ENCODE measurements at regions not wholly inside any gene's neighbourhood (a gene's known extent, or its start where the extent isn't known, plus 50 kb on each side); places are given as distances from the start of the nearest gene placed in this dataset.

DNA sequence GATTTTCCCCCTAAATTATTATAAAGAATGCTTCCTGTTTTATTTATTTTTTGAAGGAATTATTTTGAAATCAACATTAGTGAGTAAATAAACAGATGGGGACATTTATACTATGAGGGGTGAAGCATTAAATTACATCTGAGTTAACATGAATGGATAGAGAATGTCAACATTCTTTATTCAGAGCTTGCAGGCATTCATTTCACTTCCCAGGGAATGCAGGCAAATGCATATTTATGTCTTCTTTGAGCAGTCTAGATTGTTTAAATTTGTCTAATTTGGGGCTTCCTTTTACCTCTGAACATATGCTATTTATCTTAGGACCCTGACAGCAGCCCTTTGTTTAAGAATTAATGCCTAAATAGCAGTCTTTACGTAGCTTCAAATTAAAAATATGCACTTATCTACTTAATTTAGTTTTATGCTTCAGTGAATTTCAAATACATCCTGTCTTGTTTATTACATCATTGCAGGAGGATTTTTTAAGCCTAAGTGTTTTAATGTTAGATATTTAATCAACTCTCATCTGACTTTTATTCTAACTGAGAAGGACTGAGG, 630.5 kb upstream of the LMCD1 start:
- BruUV-seq (replicated peaks), result no TSS peak
- no peak overlapping the region for H4K91ac ChIP-seq (ENCODE audit: insufficient read depth, low read depth, low read length)
- no peak overlapping the region for H2BK20ac ChIP-seq (ENCODE audit: low read depth, low read length)
- H3K4me2 ChIP-seq (ENCODE audit: low read depth, low read length), result no peak overlapping the region
- no peak overlapping the region for H3K9ac ChIP-seq (ENCODE audit: low read depth, low read length)
- DNase-seq, result no peak
- dilution Hi-C loops (cut with HindIII; ENCODE audit: low sequenced_read_pairs, unreplicated experiment) (no loop called here), in situ Hi-C loops (cut with MboI; ENCODE audit: low sequenced_read_pairs) (no loop called here), intact Hi-C loops (cut with micrococcal nuclease) (no loop called here)
- H4K5ac ChIP-seq (ENCODE audit: low read depth, low read length), result no peak overlapping the region
- TF ChIP-seq, protein P1, sequence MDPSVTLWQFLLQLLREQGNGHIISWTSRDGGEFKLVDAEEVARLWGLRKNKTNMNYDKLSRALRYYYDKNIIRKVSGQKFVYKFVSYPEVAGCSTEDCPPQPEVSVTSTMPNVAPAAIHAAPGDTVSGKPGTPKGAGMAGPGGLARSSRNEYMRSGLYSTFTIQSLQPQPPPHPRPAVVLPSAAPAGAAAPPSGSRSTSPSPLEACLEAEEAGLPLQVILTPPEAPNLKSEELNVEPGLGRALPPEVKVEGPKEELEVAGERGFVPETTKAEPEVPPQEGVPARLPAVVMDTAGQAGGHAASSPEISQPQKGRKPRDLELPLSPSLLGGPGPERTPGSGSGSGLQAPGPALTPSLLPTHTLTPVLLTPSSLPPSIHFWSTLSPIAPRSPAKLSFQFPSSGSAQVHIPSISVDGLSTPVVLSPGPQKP (IDR thresholded peaks at IDR 0.05; ENCODE audit: borderline replicate concordance, low read depth, low read length), result no peak
- no peak for TF ChIP-seq POLR2A (IDR thresholded peaks at IDR 0.05; ENCODE audit: low read depth, low read length)
- no peak for TF ChIP-seq MXI1 (IDR thresholded peaks at IDR 0.05; ENCODE audit: borderline replicate concordance, low read depth, low read length)
- no peak for TF ChIP-seq NFE2L2 (IDR thresholded peaks at IDR 0.05; ENCODE audit: low read depth, low read length)
- no peak for TF ChIP-seq RCOR1 (IDR thresholded peaks at IDR 0.05; ENCODE audit: insufficient replicate concordance, low read length)
- no peak for TF ChIP-seq CHD1 (IDR thresholded peaks at IDR 0.05; ENCODE audit: low read depth, low read length)
- no peak for TF ChIP-seq FOS (IDR thresholded peaks at IDR 0.05; ENCODE audit: low read depth, low read length)
- no peak for TF ChIP-seq SMC3 (IDR thresholded peaks at IDR 0.05; ENCODE audit: low read depth, low read length)
- TF ChIP-seq, protein P2, sequence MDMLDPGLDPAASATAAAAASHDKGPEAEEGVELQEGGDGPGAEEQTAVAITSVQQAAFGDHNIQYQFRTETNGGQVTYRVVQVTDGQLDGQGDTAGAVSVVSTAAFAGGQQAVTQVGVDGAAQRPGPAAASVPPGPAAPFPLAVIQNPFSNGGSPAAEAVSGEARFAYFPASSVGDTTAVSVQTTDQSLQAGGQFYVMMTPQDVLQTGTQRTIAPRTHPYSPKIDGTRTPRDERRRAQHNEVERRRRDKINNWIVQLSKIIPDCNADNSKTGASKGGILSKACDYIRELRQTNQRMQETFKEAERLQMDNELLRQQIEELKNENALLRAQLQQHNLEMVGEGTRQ (IDR thresholded peaks at IDR 0.05; ENCODE audit: low read depth, low read length), result no peak
- TF ChIP-seq MAZ (IDR thresholded peaks at IDR 0.05; ENCODE audit: borderline replicate concordance, low read depth, low read length), result no peak
- TF ChIP-seq BHLHE40 (IDR thresholded peaks at IDR 0.05; ENCODE audit: low read depth, low read length), result no peak
- no peak overlapping the region for H2BK15ac ChIP-seq (ENCODE audit: low read depth, low read length)
- H3K4ac ChIP-seq (ENCODE audit: low read depth, low read length), result no peak overlapping the region
- no CpG with 5 or more reads among the region's 1 CpG for WGBS, 2 experiments (ENCODE audit: extremely low coverage in 2 of 2, insufficient read length in 1 of 2)
- no peaks in the 10 kb centered on the region for H3K9me3 ChIP-seq (ENCODE audit: control insufficient read depth, insufficient read depth, low read length)
- no peaks in the 10 kb centered on the region for H3K27me3 ChIP-seq (ENCODE audit: control insufficient read depth, insufficient read depth, low read length)
- no peak overlapping the region for H2AK9ac ChIP-seq (replicated peaks; ENCODE audit: low read depth, low read length, poor library complexity)
- ChIA-PET CTCF (no interaction called here), POLR2A (ENCODE audit: unreplicated experiment) (no interaction called here)
- H3K56ac ChIP-seq (ENCODE audit: extremely low read depth, insufficient read depth, low read length), result no peak overlapping the region
- no peak overlapping the region for H2BK120ac ChIP-seq (ENCODE audit: low read depth, low read length)
- H3K27ac ChIP-seq (ENCODE audit: insufficient read depth, low read length), result no peak overlapping the region
- no peaks in the 10 kb centered on the region for H3K9me1 ChIP-seq (ENCODE audit: insufficient read depth, low read length)
- no peaks in the 10 kb centered on the region for H3K36me3 ChIP-seq (ENCODE audit: control insufficient read depth, insufficient read depth, low read length)
- H2AK5ac ChIP-seq (ENCODE audit: low read depth, low read length), result no peak overlapping the region
- no peak overlapping the region for H2AFZ ChIP-seq (replicated peaks; ENCODE audit: low read length, poor library complexity)
- no peak overlapping the region for H4K8ac ChIP-seq (ENCODE audit: low read depth in 2 of 2, low read length in 2 of 2)
- H2BK5ac ChIP-seq (ENCODE audit: low read depth, low read length, poor library complexity, severe bottlenecking), result no peak overlapping the region
- H4K20me1 ChIP-seq (ENCODE audit: insufficient read depth, low read length), result no peaks in the 10 kb centered on the region
- no peak overlapping the region for H3K23ac ChIP-seq (ENCODE audit: low read depth, low read length)
- H3K18ac ChIP-seq (ENCODE audit: low read depth, low read length), result no peak overlapping the region
- H3K4me3 ChIP-seq (ENCODE audit: insufficient read depth, low read depth, low read length), result no peak overlapping the region
- ATAC-seq (ENCODE audit: low read depth), result no peak
- H3K4me1 ChIP-seq (ENCODE audit: control insufficient read depth, insufficient read depth, low read length), result no peaks in the 10 kb centered on the region
- no peak overlapping the region for H3K14ac ChIP-seq (replicated peaks; ENCODE audit: low read depth, low read length)
- no peaks in the 10 kb centered on the region for H3K79me1 ChIP-seq (ENCODE audit: low read depth in 1 of 2, low read length in 2 of 2)

All from IMR-90 (cell line).